Ureter (tissue), 1 donor: ENCODE measurements at regions not wholly inside any gene's neighbourhood (a gene's known extent, or its start where the extent isn't known, plus 50 kb on each side); places are given as distances from the start of the nearest gene placed in this dataset.

Experiments
- DNase-seq: peaks from one replicate; pipeline ENCODE4 v3.0.0-alpha.2; 2020; ENCODE audit warnings: low spot score
- donor health status: DM: yes; HTN: yes; CAD: no.

DNA sequence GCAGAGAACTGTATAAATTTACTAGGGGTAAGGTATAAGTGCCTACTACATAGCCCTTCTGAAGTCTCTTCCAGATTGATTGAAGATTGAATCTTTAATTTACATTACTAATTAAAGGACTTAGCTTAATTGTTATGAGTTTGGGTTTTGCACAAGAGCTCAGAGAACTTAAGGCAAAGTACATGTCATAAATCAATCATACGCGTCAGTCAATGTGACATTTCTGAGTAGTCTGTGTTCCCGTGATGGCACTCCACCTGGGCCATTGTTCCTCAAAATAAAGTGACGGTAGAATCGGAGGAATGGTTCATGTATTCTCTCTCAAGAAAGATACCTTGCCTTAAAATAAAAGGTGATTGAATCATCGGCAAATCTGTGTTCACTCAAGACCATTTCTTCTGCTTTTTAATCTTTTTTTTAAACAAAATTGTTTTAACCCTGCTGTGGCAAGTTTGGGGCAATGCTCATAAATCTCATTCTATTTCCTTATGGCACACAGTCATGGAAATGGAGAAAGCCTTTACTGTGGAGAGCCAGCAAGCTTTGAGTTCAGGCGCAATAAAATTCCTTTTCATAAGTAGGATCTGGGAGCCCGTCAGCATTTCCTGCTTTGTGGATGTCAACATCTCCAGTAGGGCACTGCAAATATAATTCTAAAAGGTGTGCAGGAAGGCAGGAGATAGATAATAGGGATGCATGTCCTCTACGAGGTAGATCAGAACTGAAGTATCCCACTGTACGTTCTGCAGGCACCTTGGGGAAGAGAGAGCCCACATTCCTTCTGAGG is 427.4 kb downstream of the GATA3 start:
- no peak for DNase-seq

DNA sequence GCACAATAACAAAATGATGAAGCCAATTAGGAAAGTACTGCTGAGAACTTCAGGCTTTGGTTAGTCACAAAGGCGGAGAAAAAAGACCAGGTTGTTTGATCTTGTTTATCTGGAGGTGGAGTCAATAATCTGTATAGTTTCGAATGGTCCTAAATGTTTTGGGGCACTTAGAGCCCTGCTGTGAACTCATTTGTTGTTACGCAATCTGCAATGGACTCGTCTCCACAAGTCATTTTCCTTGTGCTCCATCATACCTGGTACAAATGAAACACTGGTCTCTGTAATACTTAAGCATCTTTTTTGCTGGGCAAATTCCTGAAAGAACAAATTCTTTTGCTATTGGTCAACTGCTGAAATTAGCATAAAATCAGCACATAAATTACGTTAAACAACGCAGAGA is 430.5 kb downstream of the GATA3 start:
- no peak for DNase-seq

DNA sequence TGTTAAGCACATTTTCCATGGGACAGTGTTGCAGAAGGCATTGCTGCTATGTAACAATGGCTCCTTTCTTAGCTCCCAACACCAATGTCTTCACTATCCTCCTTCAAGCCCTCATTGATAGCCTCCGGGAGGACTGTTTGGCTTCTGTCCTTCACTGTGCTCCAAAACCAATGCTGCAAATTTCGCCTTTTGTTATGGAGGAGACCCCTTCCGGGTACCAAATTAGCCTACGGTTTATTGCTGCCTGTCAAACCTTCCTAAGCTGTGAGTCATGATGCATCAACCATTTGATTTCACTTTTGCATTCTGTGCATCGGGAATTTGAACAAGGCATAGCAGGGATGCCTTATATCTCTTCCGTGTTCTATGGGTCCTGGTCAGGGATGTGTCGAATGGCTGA is 432.9 kb downstream of the GATA3 start:
- DNase-seq: no peak

DNA sequence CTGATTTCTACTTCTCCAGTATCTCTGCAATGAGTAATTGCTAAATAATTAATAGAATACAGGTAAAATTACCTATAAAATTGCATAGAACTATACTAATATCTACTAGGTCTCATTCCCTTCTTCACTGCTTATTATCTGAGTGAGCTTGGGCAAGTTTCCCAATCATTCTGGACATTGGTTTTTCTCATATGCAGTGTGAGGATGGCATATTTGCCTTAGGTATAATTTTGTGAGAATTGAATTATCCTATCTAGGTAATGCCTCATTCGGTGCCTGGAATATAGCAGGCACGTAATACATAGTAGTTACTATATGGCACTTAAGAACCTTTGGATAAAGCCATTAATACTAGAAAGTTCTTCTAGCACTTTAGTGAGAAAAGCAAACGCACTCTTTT is 434.7 kb downstream of the GATA3 start:
- no peak for DNase-seq

DNA sequence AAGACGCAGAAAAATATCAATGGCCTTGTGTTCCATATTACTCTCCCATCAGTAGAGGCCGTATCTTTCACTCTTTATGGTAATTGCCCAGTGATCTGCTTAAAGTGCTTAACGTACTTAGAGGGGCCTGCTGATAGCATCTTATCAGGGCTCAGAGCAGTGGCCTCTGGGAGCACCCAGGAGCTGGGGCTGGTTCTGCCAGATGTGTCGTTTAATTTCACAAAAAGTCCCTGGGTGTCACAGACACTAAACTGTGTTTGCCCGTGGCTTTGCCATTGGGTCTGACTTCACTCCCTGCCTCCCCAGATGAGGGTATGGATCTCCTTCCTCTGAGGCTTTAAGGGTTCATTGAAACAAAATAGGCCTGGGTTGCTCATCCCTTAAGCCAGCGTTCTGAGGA is 435.3 kb downstream of the GATA3 start:
- DNase-seq: no peak

DNA sequence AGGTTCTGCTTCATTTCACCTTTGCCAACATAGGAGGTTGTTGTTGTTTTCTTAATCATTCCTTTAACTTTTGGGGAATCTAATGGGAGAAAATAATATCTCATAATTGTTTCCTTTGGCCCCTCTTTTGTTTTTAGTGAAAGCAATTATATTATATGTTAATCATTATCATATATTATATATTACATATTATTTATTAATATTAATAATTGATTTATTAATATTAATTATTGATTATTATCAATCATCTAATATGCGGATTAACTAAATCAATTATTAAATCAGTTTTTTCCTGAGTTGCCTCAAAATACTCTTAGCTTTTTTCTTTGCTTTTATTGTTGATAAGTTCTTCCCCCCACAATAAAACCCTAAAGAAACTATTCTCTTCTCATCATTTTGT is 443.8 kb downstream of the GATA3 start:
- no peak for DNase-seq

DNA sequence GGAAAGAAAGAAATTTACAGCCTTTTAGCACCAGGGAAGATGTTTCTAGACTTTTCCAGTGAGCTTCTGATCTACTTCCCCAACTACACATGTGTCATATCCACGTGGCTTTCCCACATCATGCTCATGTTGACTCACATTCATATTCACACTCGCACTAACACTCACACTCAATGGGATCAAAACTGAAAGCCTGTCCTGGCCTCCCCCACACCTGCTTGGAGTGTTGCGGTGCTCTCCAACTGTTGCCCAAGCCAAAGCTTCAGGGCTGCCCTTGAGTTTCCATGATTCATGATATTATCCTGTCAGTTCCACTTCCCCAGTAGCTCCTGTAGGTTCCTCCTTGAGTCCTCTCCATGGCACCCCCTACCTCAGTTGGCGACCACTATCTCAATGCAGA is 444.4 kb downstream of the GATA3 start:
- DNase-seq: no peak

DNA sequence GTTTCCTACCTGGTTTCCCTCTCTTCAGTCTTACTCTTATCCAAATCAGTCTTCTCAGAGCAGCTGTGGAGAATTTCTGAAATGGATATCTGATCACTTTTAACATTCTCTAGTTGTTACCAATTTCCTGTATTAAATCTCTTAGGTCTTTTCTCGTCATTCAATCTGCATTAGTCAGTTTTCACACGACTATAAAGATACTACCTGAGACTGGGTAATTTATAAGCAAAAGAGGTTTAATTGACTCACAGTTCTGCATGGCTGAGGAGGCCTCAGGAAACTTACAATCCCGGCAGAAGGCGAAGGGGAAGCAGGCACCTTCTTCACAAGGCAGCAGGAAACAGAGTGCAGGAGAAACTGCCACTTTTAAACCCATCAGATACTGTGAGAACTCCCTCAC is 444.8 kb downstream of the GATA3 start:
- DNase-seq: no peak

DNA sequence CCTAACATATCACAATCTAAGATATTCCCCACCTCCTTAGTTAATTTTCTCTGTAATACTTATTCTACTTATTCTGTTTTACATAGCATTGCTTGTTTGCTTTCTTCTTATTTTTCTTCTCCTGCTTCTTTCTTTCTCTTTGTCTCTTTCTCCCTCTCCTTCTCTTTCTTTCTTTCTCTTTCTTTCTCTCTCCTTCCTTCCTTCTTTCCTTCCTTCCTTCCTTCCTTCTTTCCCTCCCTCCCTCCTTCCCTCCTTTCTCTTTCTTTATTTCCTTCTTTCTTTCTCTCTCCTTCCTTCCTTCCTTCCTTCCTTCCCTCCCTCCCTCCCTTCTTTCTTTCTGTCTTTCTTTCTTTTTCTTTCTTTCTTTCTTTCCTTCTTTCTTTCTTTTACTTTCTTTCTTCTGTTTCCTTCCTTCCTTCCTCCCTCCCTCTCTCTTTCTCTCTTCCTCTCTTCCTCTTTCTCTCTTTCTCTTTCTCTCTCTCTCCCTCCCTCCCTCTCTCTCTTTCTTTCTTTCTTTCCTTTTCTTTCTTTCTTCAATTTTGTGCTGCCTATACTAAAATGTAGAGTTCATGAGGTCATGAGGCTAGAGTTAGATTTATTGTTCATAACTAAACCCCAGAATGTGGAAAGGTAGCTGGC is 445.4 kb downstream of the GATA3 start:
- no peak for DNase-seq

DNA sequence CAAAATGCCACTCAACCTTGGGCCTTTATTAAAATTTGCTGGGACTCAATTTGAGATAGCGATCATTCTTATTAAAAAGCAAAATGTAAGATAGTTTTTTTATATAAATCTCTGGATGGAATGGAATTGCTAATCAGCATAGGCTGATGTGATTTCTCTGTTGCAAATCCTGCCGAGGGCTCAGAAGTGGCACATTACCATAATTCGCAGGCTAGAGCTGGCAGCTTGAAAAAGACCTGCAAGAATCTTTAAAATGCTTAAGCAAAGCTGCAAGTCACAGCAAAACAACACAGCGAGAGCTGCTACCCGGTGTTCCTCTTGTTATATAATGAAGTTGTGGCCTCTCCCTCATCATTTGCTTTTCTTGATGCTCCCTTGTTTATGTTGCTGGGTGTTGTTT is 448.1 kb downstream of the GATA3 start:
- no peak for DNase-seq

DNA sequence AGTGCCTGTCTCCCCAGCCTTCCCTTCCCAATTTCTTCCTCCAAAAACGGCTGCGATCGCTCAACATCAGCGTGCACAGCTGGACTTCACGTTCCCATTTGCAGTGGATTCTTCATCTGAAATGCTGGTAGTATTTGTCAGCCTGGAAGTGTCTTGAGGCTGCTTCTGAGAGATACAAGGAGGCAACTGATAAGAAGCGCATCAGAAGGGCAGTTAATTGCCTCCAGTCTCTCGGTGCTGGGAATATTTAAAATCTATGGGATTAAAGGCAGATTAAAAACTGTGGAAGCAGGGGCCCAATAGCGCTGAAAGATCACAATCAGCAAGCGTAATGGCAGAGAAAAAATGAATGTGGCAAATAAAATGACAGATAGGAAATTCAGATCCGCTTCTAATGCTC is 450.0 kb downstream of the GATA3 start:
- DNase-seq: no peak

DNA sequence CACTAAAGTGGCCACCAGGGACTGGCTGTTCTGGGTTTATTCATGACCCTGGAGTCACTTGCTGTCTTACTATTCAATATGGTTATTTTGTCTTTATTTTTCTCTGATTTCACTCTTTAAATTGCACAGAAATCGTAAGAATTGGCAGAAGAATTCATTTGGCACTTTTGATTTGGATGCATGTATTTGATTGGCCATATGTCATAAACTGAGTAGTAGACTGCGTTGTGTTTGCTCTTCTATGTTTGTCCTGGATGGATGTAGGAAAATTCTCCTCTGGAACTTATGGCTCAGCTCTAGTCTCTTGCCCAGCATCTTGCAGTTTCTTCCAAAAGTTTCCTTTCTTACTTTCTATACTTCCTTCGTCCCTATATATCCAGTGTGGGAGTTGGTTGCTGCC is 452.7 kb downstream of the GATA3 start:
- no peak for DNase-seq

DNA sequence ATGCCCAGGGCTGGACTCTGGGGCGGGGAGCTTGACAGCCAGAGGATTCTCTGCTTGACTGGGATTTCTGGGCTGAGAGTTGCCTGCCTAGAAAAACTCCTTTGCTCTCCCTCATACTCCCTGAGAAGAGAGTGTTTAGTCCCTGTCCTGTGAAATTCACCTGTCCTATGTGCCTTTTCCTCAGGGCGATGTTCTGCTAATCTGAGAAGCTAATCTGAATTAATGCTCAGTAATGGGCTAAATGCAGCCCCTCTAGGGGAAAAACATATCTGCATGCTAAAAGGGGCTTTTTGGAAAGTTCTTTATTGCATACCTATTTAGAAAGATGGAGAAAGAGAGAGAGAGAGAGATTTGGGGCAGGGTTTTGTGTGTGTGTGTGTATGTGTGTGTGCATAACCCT is 454.4 kb downstream of the GATA3 start:
- DNase-seq: no peak

DNA sequence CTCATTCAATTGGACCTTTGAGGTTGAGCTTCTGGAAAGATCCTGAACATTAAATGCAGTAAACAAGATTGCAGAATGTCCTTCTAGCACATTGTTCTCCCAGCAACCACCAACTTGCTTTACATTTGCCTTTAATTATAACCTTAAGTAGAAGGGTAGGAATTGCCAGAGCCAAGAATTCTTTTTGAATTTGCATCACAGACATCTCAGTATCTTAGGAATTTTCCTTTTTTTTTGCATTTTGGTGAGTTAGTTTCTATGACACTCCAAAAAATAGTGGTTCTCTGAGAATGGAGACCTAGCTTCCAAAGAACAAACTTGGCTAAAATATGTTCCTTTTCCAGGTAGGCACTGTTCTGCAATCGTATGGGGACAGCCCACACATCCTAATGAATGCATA is 456.0 kb downstream of the GATA3 start:
- DNase-seq: no peak

DNA sequence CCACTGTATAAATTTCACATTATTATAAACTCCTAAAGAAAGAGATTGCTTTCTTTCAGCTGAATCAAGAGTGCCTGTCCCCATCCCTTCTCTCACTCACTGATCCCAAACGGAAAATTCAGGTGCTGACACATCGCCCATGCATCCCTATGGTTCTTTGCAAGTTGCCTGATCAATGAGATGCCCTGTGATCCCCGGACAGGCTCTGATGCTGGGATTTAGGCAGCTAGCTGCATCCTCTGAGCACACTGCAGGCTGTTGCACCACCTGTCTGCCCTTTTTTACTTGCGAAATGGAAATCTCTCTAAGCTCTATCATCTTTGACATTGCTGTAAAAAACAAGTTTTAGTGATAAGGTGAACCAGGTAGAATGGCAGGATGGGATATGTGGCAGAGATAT is 456.5 kb downstream of the GATA3 start:
- no peak for DNase-seq

DNA sequence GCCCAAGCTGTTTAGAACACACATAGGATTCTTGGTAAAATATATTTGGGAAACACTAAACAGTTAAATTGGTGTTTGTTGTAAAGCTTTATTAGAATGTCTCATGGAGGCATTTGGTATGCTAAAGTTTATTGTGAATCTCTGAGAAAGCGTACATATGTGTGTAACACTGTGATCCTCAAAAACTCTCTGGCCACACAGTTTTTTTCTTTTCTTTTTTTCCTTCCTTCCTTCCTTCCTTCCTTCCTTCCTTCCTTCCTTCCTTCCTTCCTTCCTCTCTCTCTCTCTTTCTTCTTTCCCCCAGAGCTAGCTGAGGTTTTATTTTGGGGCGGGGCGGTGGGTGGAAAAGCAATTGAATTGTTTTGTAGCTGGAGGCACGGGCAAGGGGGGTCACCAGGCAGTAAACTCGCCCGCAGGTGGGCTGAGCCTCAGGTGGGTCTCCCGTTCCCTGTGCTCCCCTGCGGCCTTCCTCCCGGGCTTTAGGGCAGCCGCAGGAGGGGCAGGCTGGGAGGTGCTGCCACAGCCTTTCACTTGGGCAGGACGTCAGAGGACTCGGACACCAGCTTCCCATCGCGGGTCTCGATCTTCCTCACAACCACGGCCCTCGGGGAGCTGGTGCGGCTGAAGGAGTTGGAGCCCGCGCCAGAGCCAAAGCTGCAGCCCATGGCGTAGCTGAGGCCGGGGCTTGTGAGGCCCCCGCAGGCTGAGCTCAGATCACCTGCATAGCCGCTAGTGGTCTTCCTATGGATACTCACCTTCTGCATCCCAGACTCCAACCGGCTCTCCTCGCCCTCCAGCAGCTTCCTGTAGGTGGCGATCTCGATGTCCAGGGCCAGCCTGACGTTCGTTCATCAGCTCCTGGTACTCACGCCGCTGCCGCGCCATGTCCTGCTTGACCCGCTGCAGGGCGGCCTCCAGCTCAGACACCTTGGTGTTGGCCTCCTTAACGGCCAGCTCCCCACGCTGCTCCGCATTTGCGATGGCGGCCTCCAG is 459.0 kb downstream of the GATA3 start:
- DNase-seq: no peak

DNA sequence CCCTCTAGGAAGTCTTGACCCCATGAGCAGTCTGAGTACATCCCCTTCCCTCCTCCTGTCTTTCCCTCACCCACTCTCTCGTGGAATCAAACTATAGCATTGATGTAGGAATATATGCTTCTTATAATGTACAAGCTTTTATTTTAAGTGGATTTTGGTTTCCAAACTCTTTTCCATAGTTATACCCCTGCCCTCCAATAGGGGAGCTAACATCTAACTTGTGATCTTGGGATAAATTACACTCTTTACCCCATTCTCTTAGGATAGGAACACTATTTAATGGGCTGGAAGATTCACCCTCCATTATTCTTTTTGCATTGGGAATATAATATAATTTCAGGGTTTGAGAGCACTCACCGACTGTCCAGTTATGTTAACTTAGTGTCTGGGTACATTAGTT is 465.9 kb downstream of the GATA3 start:
- no peak for DNase-seq

DNA sequence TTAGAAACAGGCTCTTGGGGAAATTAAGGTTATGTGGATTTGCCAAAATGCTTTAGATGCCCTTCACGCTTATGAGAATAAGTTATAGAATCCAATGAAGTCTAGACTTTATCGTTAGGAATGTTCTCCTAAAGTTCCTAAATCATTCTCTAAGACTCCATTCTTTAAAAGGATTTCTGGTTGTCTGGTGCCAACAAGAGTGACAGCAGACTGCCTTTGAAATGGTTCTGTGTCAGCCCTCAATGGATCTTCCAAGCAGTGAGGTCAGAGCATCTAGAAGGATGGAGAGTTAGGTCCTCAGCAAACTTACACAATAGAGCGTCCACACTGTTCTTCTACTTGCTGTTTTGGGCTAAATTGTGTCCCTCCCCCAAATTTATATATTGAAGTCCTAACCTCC is 473.3 kb downstream of the GATA3 start:
- DNase-seq: no peak

DNA sequence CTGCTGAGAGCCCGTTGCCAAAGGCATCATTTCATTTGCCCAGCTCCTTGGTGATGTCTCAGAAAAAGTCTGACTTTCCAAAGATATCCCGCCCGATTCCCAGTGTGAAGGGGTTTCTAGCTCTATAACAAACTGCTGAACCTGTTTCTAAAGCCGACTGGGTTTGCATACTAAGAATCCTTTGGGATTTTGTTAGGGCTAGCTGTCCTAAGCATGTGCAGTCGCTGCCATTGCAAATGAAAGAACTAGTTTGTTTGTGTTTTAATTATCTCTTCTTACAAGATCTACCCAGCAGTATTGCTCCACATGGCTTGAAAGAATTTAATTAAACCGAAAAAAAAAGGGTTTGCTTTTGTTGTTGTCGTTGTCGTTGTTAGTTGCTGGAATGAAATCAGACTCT is 476.6 kb downstream of the GATA3 start:
- no peak for DNase-seq

DNA sequence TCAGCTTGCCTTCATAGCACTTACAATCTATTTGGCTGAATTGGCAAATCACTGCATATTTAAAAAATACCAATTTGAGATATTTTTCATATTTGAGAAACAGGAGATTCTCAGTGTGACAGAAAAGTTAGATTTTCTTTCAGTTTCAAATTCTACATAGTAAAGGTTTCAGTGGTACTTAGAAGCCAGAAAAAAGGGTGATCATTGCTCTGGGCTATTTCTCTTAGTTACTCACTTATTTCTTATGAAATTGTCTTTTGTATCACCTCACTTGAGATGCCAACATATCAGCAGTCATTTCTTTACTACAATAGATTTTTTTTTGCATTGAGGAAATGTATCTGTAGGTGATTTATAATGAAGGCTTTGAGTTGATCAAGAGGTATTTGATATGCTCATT is 478.2 kb downstream of the GATA3 start:
- no peak for DNase-seq

DNA sequence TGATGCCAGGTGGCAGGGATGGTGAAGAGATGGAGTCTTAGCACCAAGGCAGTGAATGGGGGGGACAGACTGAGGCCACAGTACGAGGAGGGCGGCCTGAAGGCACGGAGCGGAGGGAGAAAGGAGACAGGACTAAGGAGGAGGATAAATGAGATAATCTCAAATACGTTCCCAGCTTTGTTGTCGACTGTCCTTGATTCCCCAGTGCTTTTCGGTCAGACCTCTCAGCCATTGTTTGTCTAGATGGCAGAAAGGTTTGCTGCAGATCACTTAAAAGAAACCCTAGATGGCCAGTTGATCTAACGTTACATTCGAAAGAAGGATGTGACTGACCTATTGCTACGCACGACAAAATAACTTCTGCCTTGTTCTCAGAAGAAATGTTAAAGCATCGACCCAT is 479.0 kb downstream of the GATA3 start:
- no peak for DNase-seq

DNA sequence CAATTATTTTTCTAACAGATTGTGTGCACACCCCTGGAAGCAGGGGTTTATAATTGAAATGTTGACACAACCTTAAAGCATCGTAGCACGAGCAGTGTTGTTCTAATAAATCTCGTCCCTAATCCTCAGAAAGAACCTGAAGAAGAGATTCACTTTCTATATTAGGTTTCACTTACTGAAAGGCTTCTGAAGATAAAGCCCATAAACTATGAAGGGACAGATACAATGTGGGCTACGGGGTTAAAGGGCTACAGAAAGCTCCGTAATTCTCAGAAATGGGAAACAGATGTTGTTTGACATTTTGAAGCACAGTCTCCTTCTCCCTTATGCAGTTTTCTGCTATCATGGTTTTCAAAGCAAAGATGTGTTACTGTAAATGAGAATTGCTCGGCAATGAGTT is 479.6 kb downstream of the GATA3 start:
- no peak for DNase-seq

DNA sequence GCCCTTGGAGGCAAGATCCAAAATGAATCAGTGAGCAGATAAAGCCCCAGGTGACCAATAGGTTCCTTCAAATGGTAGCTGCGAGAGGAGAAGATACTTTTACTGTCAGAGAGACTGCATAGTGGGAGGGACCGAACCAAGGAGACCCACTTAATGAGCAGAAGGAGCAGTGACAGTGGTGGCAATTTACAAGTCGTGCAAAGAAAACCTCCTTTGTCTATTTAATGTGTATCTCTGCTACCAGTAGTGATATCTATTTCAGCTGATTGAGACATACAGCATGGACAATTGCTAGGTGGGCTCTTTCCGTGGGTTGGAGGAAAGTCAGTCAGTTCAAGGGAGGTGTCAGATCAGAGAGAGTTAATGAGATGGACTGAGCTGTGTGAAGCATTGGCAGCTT is 480.4 kb downstream of the GATA3 start:
- no peak for DNase-seq
